Stimulated activated CD4-positive, alpha-beta T cell treated with anti-CD3 and anti-CD28 coated beads, Interleukin-12 subunit alpha, Interleukin-12 subunit beta, amount 100 ng/mL, for 24 hours (primary cell): ENCODE measurements at regions not wholly inside any gene's neighbourhood (a gene's known extent, or its start where the extent isn't known, plus 50 kb on each side); places are given as distances from the start of the nearest gene placed in this dataset.

Source experiments
- DNase-seq, 2 experiments: peaks; one replicate each; pipeline ENCODE4 v3.0.0-alpha.2; 2020; ENCODE audit warnings: low read depth in 2 of 2

GRCh38 chr2:145028101-145028920 lies 508.4 kb upstream of the ZEB2 start:
- DNase-seq: no peak

- no peak for DNase-seq
These were observed 506.8 kb upstream of the ZEB2 start for GRCh38 chr2:145026456-145027455.

- no peak for DNase-seq
These were observed 505.5 kb upstream of the ZEB2 start for GRCh38 chr2:145025382-145025781.

- DNase-seq: no peak
These were observed 503.5 kb upstream of the ZEB2 start for GRCh38 chr2:145023334-145023934.

GRCh38 chr2:145022666-145023333 lies 502.9 kb upstream of the ZEB2 start:
- no peak for DNase-seq

GRCh38 chr2:145021962-145022665 lies 502.2 kb upstream of the ZEB2 start:
- no peak for DNase-seq

- no peak for DNase-seq
These were observed 500.8 kb upstream of the ZEB2 start for GRCh38 chr2:145020694-145021093.

GRCh38 chr2:145020139-145020538 lies 500.2 kb upstream of the ZEB2 start:
- no peak for DNase-seq

GRCh38 chr2:145018502-145018901 lies 498.6 kb upstream of the ZEB2 start:
- no peak for DNase-seq

GRCh38 chr2:145017149-145017548 lies 497.2 kb upstream of the ZEB2 start:
- no peak for DNase-seq

- no peak for DNase-seq
These were observed 496.8 kb upstream of the ZEB2 start for GRCh38 chr2:145016711-145017110.

- no peak for DNase-seq
These were observed 495.6 kb upstream of the ZEB2 start for GRCh38 chr2:145015561-145015960.

- DNase-seq: no peak
These were observed 492.9 kb upstream of the ZEB2 start for GRCh38 chr2:145012806-145013205.

GRCh38 chr2:145012214-145012670 lies 492.3 kb upstream of the ZEB2 start:
- no peak for DNase-seq

GRCh38 chr2:145010635-145011034 lies 490.7 kb upstream of the ZEB2 start:
- no peak for DNase-seq

- no peak for DNase-seq
These were observed 488.0 kb upstream of the ZEB2 start for GRCh38 chr2:145007960-145008263.

GRCh38 chr2:145007093-145007959 lies 487.4 kb upstream of the ZEB2 start:
- no peak for DNase-seq

GRCh38 chr2:145002624-145003023 lies 482.7 kb upstream of the ZEB2 start:
- no peak for DNase-seq

- no peak for DNase-seq
These were observed 480.5 kb upstream of the ZEB2 start for GRCh38 chr2:145000376-145000775.

GRCh38 chr2:144999936-145000335 lies 480.0 kb upstream of the ZEB2 start:
- no peak for DNase-seq
